Fibroblast of pulmonary artery (primary cell): ENCODE measurements at regions not wholly inside any gene's neighbourhood (a gene's known extent, or its start where the extent isn't known, plus 50 kb on each side); places are given as distances from the start of the nearest gene placed in this dataset.
A peak's percentile ranks its signal among the peaks of the same experiment; 100 is the strongest.

Experiments
- DNase-seq: peaks from one replicate; pipeline ENCODE4 v3.0.0-alpha.2; 2010; ENCODE audit warnings: low read depth
- H3K4me3 ChIP-seq: replicated peaks from 2 replicates; pipeline ENCODE4 v1.5.1; 2011; ENCODE audit warnings: low read depth, mild to moderate bottlenecking, control low read depth, low read length, moderate library complexity
- TF ChIP-seq, protein P1 (sequence below): IDR thresholded peaks from 2 replicates; pipeline ENCODE4 v1.5.1; 2011; ENCODE audit warnings: mild to moderate bottlenecking, control low read depth, low read length, inconsistent platforms; ENCODE audit errors: missing control alignments

DNA sequence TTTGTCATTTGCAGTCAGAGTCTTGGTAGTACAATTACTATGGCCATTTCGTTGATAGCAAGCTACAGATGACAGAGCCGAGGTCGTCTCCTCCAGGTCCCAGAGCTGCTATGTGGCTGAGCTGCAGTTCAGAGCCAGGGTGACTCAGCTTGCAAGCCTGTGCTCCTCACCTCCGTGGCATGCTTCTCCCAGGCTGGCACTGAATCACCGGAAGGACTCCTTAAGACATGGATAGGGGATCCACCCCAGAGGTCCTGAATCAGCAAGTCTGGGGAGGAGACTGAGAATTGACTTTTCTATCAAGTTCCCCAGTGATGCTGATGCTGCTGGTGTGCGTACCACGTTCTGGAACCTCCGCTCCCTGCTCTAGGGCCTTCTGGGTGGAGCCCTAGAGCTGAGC lies 291.2 kb downstream of the CDH26 start:
- peak; percentile 53 for DNase-seq
- no peak overlapping the region for H3K4me3 ChIP-seq
- TF ChIP-seq, protein P1, sequence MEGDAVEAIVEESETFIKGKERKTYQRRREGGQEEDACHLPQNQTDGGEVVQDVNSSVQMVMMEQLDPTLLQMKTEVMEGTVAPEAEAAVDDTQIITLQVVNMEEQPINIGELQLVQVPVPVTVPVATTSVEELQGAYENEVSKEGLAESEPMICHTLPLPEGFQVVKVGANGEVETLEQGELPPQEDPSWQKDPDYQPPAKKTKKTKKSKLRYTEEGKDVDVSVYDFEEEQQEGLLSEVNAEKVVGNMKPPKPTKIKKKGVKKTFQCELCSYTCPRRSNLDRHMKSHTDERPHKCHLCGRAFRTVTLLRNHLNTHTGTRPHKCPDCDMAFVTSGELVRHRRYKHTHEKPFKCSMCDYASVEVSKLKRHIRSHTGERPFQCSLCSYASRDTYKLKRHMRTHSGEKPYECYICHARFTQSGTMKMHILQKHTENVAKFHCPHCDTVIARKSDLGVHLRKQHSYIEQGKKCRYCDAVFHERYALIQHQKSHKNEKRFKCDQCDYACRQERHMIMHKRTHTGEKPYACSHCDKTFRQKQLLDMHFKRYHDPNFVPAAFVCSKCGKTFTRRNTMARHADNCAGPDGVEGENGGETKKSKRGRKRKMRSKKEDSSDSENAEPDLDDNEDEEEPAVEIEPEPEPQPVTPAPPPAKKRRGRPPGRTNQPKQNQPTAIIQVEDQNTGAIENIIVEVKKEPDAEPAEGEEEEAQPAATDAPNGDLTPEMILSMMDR, result no peak

DNA sequence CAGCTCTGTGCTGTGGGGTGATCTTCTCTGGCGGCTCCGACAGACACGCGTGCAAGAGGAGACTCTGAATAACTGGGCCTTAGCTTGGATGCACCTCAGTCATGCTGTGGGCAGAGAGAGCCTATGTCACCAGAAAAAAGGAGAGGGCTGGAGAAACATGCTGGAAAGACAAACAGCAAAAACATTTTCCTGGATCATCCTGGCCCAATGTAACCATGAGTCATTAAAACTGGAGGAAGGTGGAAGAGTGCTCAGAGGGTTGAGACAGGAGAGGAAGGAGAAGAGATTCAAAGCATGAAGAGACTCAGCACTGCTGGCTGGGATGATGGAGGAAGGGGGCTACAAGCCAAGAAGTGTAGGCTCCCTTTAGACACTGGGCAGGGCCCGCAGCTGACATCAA lies 292.0 kb downstream of the CDH26 start:
- TF ChIP-seq, protein P1, result no peak
- H3K4me3 ChIP-seq, result no peak overlapping the region
- no peak for DNase-seq

GRCh38 chr20:60252866-60253265 lies 294.6 kb downstream of the CDH26 start:
- TF ChIP-seq, protein P1, result no peak
- no peak for DNase-seq

DNA sequence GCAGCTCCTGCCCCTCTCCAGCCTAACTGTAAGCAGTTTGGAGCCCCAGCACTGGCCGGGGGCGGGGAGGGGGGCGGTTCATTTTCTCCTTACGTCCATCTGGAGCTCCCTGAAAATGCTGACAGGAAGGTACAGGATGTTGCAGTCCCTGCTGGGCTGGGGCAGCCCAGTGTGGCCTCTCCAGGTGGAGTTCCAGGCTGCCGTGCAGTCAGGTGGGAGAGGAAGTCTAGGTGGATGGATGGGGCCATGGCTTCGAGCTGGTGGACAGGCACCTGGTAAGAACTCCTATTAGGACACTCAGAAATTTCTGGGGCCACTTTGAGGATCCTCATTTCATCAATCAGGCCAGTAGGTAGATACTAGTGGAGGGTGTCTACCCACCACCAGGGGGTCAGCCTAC lies 295.2 kb downstream of the CDH26 start:
- TF ChIP-seq, protein P1, result no peak
- DNase-seq, result no peak
- no peak overlapping the region for H3K4me3 ChIP-seq

More at GRCh38 chr20:60252866-60253265, 294.6 kb downstream of the CDH26 start:
- H3K4me3 ChIP-seq, result no peak overlapping the region

GRCh38 chr20:60254901-60255411 lies 296.7 kb downstream of the CDH26 start:
- no peak for DNase-seq
- H3K4me3 ChIP-seq, result no peak overlapping the region
- TF ChIP-seq, protein P1, result no peak

GRCh38 chr20:60255415-60255814 lies 297.2 kb downstream of the CDH26 start:
- TF ChIP-seq, protein P1, result no peak
- no peak for DNase-seq
- no peak overlapping the region for H3K4me3 ChIP-seq

DNA sequence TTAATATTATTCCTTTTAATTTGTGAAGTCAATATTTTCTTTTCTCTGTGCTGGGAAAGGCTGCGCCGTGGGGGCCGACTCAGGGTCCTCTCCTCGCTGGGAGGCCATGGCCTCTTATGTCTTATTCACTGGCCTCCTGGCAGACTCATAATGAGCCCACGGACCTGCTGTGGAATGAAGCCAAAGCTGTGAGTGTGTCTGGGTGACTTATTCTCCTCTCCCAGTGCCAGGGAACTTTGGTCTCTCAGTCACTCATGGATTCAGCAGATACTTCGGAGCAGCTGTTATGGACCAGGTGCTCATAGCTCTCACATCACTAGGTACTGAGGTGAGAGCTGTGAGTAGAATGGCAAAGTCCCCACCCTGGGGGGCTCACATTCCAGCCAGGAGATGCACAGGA lies 297.6 kb downstream of the CDH26 start:
- DNase-seq, result no peak
- H3K4me3 ChIP-seq, result no peak overlapping the region
- TF ChIP-seq, protein P1, result no peak
